HepG2 (cell line): ENCODE measurements at regions not wholly inside any gene's neighbourhood (a gene's known extent, or its start where the extent isn't known, plus 50 kb on each side); places are given as distances from the start of the nearest gene placed in this dataset.
A peak's percentile ranks its signal among the peaks of the same experiment; 100 is the strongest.

Experiments
- ARNT ChIP-seq: fragments of 450-650 bp; IDR thresholded peaks from 2 replicates; pipeline ENCODE4 v1.6.1; 2017
- CBX5 ChIP-seq: sonication (generic); formaldehyde crosslinking; IDR thresholded peaks from 2 replicates; pipeline ENCODE4 v1.4.0; 2020; ENCODE audit warnings: missing genetic modification reagents, borderline replicate concordance
- CCAR2 ChIP-seq: fragments of 200-400 bp; formaldehyde crosslinking; optimal IDR thresholded peaks from 2 replicates; pipeline ENCODE3; 2018; ENCODE audit warnings: low read depth, mild to moderate bottlenecking, low read length, moderate library complexity
- DMAP1 ChIP-seq: IDR thresholded peaks from 2 replicates; pipeline ENCODE4 v1.6.1; 2016
- DNMT3B ChIP-seq: conservative IDR thresholded peaks from 2 replicates; pipeline ENCODE4 v1.6.1; 2016; ENCODE audit warnings: missing biosample characterization, control low read depth
- ESRRA ChIP-seq: sonication (generic); formaldehyde crosslinking; IDR thresholded peaks from 2 replicates; pipeline ENCODE4 v1.5.1; 2020; ENCODE audit warnings: mild to moderate bottlenecking, low read depth, missing genetic modification reagents
- GABPB1 ChIP-seq: IDR thresholded peaks from 2 replicates; pipeline ENCODE4 v1.6.1; 2016; ENCODE audit warnings: mild to moderate bottlenecking, missing genetic modification reagents, moderate library complexity, missing compliant biosample characterization
- IRX3 ChIP-seq: sonication (generic); formaldehyde crosslinking; IDR thresholded peaks from 2 replicates; pipeline ENCODE4 v1.8.1; 2023; ENCODE audit warnings: mild to moderate bottlenecking, low read depth, missing genetic modification reagents, borderline replicate concordance
- KLF6 ChIP-seq: IDR thresholded peaks from 2 replicates; pipeline ENCODE4 v1.8.0; 2016; ENCODE audit warnings: missing biosample characterization, missing genetic modification reagents
- NFKBIZ ChIP-seq: IDR thresholded peaks from 2 replicates; pipeline ENCODE4 v1.6.1; 2018; ENCODE audit warnings: missing genetic modification reagents, missing compliant biosample characterization
- ONECUT2 ChIP-seq: sonication (generic); formaldehyde crosslinking; IDR thresholded peaks from 2 replicates; pipeline ENCODE4 v1.4.0; 2020; ENCODE audit warnings: missing genetic modification reagents
- PRPF4 ChIP-seq: fragments of 200-400 bp; formaldehyde crosslinking; IDR thresholded peaks from 2 replicates; pipeline ENCODE4 v1.6.1; 2016; ENCODE audit warnings: low read length, low read depth; ENCODE audit not compliant: poor library complexity, severe bottlenecking
- SP140L ChIP-seq: sonication (generic); formaldehyde crosslinking; IDR thresholded peaks from 2 replicates; pipeline ENCODE4 v1.4.0; 2020; ENCODE audit warnings: missing genetic modification reagents, borderline replicate concordance
- SP4 ChIP-seq: sonication (generic); formaldehyde crosslinking; IDR thresholded peaks from 2 replicates; pipeline ENCODE4 v1.8.1; 2023; ENCODE audit warnings: mild to moderate bottlenecking, missing genetic modification reagents
- TBP ChIP-seq: sonication (generic); formaldehyde crosslinking; IDR thresholded peaks from 2 replicates; pipeline ENCODE4 v1.5.0; 2020; ENCODE audit warnings: missing genetic modification reagents
- U2AF2 ChIP-seq: fragments of 200-400 bp; formaldehyde crosslinking; IDR thresholded peaks from 2 replicates; pipeline ENCODE4 v1.6.1; 2017; ENCODE audit warnings: low read depth, mild to moderate bottlenecking, low read length
- ZFY ChIP-seq: sonication (generic); formaldehyde crosslinking; IDR thresholded peaks from 2 replicates; pipeline ENCODE4 v1.4.0; 2020; ENCODE audit warnings: missing genetic modification reagents
- ZNF296 ChIP-seq: sonication (generic); formaldehyde crosslinking; conservative IDR thresholded peaks from 2 replicates; pipeline ENCODE4 v1.5.0; 2020; ENCODE audit warnings: mild to moderate bottlenecking, missing genetic modification reagents
- ZNF331 ChIP-seq: sonication (generic); formaldehyde crosslinking; IDR thresholded peaks from 2 replicates; pipeline ENCODE4 v1.4.0; 2020; ENCODE audit warnings: missing genetic modification reagents
- ZNF468 ChIP-seq: sonication (generic); formaldehyde crosslinking; IDR thresholded peaks from 2 replicates; pipeline ENCODE4 v1.8.0; 2022; ENCODE audit warnings: mild to moderate bottlenecking, moderate library complexity, missing genetic modification reagents
- ZNF484 ChIP-seq: sonication (generic); formaldehyde crosslinking; IDR thresholded peaks from 2 replicates; pipeline ENCODE4 v1.5.1; 2020; ENCODE audit warnings: mild to moderate bottlenecking, low read depth, missing genetic modification reagents, borderline replicate concordance
- ZNF558 ChIP-seq: sonication (generic); formaldehyde crosslinking; IDR thresholded peaks from 2 replicates; pipeline ENCODE4 v1.9.0; 2022; ENCODE audit warnings: mild to moderate bottlenecking, missing genetic modification reagents, borderline replicate concordance
- ZNF589 ChIP-seq: sonication (generic); formaldehyde crosslinking; conservative IDR thresholded peaks from 2 replicates; pipeline ENCODE4 v1.8.0; 2022; ENCODE audit warnings: mild to moderate bottlenecking, moderate library complexity, missing genetic modification reagents
- ZNF772 ChIP-seq: sonication (generic); formaldehyde crosslinking; IDR thresholded peaks from 2 replicates; pipeline ENCODE4 v1.5.0; 2020; ENCODE audit warnings: mild to moderate bottlenecking, missing genetic modification reagents
- TF ChIP-seq, protein P1 (sequence below): sonication (generic); formaldehyde crosslinking; IDR thresholded peaks from 2 replicates; pipeline ENCODE4 v1.4.0; 2020; ENCODE audit warnings: missing genetic modification reagents, mild to moderate bottlenecking, borderline replicate concordance
- TF ChIP-seq, protein P2 (sequence below): sonication (generic); formaldehyde crosslinking; IDR thresholded peaks from 2 replicates; pipeline ENCODE4 v1.8.1; 2023; ENCODE audit warnings: mild to moderate bottlenecking, moderate library complexity, missing genetic modification reagents
- TF ChIP-seq, protein P3 (sequence below): sonication (generic); formaldehyde crosslinking; IDR thresholded peaks from 2 replicates; pipeline ENCODE4 v1.4.0; 2020; ENCODE audit warnings: missing genetic modification reagents
- TF ChIP-seq, protein P4 (sequence below): sonication (generic); formaldehyde crosslinking; conservative IDR thresholded peaks from 2 replicates; pipeline ENCODE4 v1.4.0; 2020; ENCODE audit warnings: missing genetic modification reagents

DNA sequence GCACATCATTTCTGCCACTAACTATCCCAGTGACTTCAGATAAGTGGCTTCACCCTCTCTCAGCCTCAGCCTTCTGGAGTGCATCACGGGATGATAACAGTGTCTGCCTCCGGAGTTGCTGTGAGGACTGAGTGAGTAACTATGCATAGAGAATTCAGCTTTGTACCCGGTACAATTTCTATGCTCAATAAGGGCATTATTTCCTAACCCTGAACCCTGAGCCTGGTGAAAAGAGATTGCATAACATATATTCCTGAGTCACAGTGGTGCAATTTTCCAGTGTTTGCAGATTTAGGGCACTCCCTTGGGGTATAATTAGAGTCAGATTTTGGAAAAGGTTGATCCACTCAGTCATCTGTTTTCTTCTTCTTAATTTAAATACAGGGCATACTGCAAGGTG, 181.1 kb downstream of the PTPN11 start (continued):
- TF ChIP-seq, protein P1, sequence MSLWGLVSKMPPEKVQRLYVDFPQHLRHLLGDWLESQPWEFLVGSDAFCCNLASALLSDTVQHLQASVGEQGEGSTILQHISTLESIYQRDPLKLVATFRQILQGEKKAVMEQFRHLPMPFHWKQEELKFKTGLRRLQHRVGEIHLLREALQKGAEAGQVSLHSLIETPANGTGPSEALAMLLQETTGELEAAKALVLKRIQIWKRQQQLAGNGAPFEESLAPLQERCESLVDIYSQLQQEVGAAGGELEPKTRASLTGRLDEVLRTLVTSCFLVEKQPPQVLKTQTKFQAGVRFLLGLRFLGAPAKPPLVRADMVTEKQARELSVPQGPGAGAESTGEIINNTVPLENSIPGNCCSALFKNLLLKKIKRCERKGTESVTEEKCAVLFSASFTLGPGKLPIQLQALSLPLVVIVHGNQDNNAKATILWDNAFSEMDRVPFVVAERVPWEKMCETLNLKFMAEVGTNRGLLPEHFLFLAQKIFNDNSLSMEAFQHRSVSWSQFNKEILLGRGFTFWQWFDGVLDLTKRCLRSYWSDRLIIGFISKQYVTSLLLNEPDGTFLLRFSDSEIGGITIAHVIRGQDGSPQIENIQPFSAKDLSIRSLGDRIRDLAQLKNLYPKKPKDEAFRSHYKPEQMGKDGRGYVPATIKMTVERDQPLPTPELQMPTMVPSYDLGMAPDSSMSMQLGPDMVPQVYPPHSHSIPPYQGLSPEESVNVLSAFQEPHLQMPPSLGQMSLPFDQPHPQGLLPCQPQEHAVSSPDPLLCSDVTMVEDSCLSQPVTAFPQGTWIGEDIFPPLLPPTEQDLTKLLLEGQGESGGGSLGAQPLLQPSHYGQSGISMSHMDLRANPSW: no peak
- TF ChIP-seq U2AF2: no peak
- TF ChIP-seq ESRRA (CRISPR knock-in tag): no peak
- no peak for TF ChIP-seq SP4 (CRISPR knock-in tag)
- no peak for TF ChIP-seq TBP
- TF ChIP-seq, protein P2, sequence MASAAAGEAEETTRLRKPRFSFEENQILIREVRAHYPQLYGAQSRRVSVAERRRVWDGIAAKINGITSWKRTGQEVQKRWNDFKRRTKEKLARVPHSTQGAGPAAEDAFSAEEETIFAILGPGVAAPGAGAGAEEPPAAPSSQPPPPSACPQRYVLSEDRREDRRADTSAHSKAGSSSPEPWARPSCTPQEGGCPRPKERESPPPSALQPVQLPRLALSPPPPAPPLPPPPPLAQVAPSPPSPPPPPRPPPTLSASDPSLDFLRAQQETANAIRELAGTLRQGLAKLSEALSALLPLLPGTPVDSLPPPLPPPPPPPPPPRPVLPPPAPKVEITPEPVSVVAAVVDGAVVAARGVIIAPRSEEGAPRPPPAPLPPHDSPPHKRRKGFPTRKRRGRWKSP: no peak; the same call in 1 of the 2 replicates
- no peak for TF ChIP-seq NFKBIZ (CRISPR knock-in tag)
- TF ChIP-seq ZNF589: no peak; the same call in 1 of the 2 replicates
- TF ChIP-seq CBX5 (CRISPR knock-in tag): no peak
- TF ChIP-seq, protein P3, sequence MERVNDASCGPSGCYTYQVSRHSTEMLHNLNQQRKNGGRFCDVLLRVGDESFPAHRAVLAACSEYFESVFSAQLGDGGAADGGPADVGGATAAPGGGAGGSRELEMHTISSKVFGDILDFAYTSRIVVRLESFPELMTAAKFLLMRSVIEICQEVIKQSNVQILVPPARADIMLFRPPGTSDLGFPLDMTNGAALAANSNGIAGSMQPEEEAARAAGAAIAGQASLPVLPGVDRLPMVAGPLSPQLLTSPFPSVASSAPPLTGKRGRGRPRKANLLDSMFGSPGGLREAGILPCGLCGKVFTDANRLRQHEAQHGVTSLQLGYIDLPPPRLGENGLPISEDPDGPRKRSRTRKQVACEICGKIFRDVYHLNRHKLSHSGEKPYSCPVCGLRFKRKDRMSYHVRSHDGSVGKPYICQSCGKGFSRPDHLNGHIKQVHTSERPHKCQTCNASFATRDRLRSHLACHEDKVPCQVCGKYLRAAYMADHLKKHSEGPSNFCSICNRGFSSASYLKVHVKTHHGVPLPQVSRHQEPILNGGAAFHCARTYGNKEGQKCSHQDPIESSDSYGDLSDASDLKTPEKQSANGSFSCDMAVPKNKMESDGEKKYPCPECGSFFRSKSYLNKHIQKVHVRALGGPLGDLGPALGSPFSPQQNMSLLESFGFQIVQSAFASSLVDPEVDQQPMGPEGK (CRISPR knock-in tag): peak; percentile 54; the same call in 1 of the 2 replicates
- TF ChIP-seq ARNT: no peak
- TF ChIP-seq DMAP1: no peak
- peak; percentile 45; the same call in 1 of the 2 replicates for TF ChIP-seq ONECUT2 (CRISPR knock-in tag)
- TF ChIP-seq ZNF468 (CRISPR knock-in tag): no peak
- TF ChIP-seq IRX3 (CRISPR knock-in tag): no peak
- no peak for TF ChIP-seq DNMT3B
- TF ChIP-seq GABPB1 (CRISPR knock-in tag): no peak
- TF ChIP-seq ZNF772 (CRISPR knock-in tag): 0 out of 2 replicates have a peak, but pooled peaks have one; percentile 19
- TF ChIP-seq, protein P4, sequence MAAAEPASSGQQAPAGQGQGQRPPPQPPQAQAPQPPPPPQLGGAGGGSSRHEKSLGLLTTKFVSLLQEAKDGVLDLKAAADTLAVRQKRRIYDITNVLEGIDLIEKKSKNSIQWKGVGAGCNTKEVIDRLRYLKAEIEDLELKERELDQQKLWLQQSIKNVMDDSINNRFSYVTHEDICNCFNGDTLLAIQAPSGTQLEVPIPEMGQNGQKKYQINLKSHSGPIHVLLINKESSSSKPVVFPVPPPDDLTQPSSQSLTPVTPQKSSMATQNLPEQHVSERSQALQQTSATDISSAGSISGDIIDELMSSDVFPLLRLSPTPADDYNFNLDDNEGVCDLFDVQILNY (CRISPR knock-in tag): no peak
- TF ChIP-seq CCAR2: no peak
- no peak for TF ChIP-seq SP140L (CRISPR knock-in tag)
- no peak for TF ChIP-seq ZNF296 (CRISPR knock-in tag)
- no peak for TF ChIP-seq KLF6 (CRISPR knock-in tag)
- TF ChIP-seq PRPF4: no peak
- TF ChIP-seq ZFY (CRISPR knock-in tag): no peak
- TF ChIP-seq ZNF331: peak; percentile 78; the same call in 1 of the 2 replicates
- no peak for TF ChIP-seq ZNF484 (CRISPR knock-in tag)
- no peak for TF ChIP-seq ZNF558 (CRISPR knock-in tag)
